BE2C (cell line): ENCODE measurements at regions not wholly inside any gene's neighbourhood (a gene's known extent, or its start where the extent isn't known, plus 50 kb on each side); places are given as distances from the start of the nearest gene placed in this dataset.

Experiments used
- DNase-seq: peaks from one replicate; pipeline ENCODE4 v3.0.0-alpha.2; 2020
- H3K27me3 ChIP-seq: fragments of 250-450 bp; sonication (Bioruptor Pico); 2 replicates; pipeline ENCODE4 v1.5.1; 2020; ENCODE audit warnings: mild to moderate bottlenecking
- H3K36me3 ChIP-seq: fragments of 250-450 bp; sonication (Bioruptor Pico); 2 replicates; pipeline ENCODE4 v1.5.1; 2020; ENCODE audit warnings: mild to moderate bottlenecking
- H3K4me1 ChIP-seq: fragments of 250-450 bp; sonication (Bioruptor Pico); 2 replicates; pipeline ENCODE4 v1.5.1; 2020
- H3K4me3 ChIP-seq: 2 replicates; pipeline ENCODE4 v1.5.1; 2011; ENCODE audit warnings: low read depth, low read length
- H3K9me3 ChIP-seq: fragments of 250-450 bp; sonication (Bioruptor Pico); 2 replicates; pipeline ENCODE4 v1.5.1; 2020
- TF ChIP-seq, protein P1 (sequence below): IDR thresholded peaks from 2 replicates; pipeline ENCODE4 v1.5.1; 2012; ENCODE audit warnings: mild to moderate bottlenecking, low read depth, low read length

DNA sequence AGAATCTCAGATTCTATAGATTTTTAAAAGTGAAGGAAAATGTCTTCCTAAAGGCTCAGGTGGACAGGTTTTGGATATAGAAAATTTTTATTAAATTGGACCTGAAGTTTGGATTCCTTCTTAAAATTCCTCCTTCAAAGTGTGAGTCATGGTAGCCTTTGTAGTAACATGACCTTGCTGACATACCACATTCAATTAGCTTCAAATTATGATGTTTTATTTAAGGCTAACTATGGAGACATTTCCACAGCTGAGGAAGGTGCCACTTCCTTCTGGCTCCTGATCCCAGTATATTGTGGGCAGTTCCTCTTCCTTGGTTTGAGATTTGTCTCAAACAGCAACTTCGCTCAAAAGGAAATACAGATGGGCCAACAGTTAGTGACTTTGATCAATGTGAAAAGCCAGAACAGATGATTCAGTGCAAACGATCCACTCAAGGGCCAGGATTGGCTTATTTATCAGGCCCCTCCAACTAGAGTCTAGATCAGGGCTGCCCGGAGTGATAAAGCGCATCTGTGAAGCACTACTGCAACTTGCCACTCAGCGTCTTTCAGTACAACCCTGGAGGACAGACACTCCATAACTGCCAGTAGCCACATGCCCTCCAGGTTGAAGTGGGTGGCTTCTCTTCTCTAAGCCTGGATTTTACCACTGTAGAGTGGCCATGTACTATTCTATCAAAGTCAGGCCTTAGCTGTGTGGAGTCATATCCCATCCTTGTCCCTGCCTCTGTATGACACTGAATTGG is 573.5 kb downstream of the KIF20B start:
- Histone ChIP-seq H3K36me3 (no peaks in the 10 kb centered on the region), H3K27me3 (no peaks in the 10 kb centered on the region), H3K9me3 (no peaks in the 10 kb centered on the region), H3K4me3 (no peak overlapping the region), H3K4me1 (no peaks in the 10 kb centered on the region)
- TF ChIP-seq, protein P1, sequence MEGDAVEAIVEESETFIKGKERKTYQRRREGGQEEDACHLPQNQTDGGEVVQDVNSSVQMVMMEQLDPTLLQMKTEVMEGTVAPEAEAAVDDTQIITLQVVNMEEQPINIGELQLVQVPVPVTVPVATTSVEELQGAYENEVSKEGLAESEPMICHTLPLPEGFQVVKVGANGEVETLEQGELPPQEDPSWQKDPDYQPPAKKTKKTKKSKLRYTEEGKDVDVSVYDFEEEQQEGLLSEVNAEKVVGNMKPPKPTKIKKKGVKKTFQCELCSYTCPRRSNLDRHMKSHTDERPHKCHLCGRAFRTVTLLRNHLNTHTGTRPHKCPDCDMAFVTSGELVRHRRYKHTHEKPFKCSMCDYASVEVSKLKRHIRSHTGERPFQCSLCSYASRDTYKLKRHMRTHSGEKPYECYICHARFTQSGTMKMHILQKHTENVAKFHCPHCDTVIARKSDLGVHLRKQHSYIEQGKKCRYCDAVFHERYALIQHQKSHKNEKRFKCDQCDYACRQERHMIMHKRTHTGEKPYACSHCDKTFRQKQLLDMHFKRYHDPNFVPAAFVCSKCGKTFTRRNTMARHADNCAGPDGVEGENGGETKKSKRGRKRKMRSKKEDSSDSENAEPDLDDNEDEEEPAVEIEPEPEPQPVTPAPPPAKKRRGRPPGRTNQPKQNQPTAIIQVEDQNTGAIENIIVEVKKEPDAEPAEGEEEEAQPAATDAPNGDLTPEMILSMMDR: no peak
- DNase-seq: no peak

DNA sequence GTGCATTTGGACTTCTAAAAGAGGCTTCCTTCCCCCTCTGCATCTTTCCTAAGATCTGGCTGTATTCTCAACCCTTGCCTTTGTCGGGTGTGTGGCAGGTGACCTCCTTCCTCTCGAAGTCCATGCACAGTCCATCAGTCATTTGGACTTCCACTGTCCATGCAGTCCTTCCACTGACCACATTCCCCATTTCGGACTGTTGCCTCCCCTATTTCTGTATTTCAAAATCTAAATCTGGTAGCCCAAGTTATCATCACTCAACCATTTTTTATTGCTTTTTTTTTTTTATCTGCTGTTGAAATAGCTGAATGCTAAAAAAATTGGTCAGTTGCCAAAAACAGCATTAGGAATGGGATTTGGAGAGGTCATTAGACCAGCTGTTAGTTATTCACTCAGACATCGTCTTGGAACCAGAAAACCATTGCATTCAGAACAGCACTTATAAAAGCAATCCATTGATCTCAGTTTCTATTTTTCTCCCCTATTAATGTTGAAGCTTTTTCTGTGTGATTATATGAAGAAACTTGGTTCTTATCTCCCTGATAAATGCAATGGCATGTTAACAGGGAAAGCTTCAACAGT is 575.6 kb downstream of the KIF20B start:
- no peak for DNase-seq
- TF ChIP-seq, protein P1: no peak
- H3K9me3 ChIP-seq: no peaks in the 10 kb centered on the region
- H3K27me3 ChIP-seq: no peaks in the 10 kb centered on the region
- H3K4me3 ChIP-seq: no peak overlapping the region
- H3K36me3 ChIP-seq: no peaks in the 10 kb centered on the region
- H3K4me1 ChIP-seq: no peaks in the 10 kb centered on the region

DNA sequence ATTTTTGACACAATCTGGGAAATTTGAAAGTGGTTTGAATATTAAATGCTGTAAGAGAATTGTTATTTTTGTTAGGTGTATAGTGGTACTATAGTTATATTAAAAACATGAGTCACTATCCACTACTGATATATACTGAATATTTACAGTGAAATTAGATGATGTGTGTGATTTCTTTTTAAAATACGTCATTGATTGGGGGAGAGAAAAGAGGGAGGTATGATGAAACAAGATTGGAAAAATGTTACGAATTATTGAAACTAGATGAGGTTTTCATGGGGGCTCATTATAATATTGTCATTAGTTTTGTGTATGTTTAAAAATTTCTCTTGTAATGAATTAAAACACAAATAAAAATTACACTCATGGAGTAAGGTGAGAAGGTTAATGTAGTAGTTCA is 571.4 kb downstream of the HTR7 start:
- H3K27me3 ChIP-seq: no peaks in the 10 kb centered on the region
- H3K4me1 ChIP-seq: no peaks in the 10 kb centered on the region
- TF ChIP-seq, protein P1: no peak
- no peak for DNase-seq
- H3K4me3 ChIP-seq: no peak overlapping the region
- no peaks in the 10 kb centered on the region for H3K9me3 ChIP-seq
- H3K36me3 ChIP-seq: no peaks in the 10 kb centered on the region

DNA sequence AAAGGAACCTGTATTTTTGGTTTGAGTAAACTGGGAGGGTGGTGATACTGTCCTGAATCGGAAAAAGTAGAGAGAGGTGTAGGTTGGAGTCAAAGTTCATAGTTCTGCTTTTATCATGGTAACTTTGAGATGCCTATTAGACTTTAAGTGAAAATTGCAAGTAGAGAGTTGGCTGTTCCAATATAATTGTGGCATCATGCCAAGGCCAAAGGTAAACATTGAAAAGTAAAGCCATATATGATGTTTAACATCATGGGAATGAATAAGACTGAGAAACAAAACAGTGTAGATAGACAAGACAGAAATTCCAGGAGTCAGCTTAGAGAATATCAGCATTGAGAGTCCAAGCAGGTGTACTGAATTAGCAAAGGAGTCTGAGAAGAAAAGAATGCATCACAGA is 570.9 kb downstream of the HTR7 start:
- H3K9me3 ChIP-seq: no peaks in the 10 kb centered on the region
- H3K27me3 ChIP-seq: no peaks in the 10 kb centered on the region
- H3K4me3 ChIP-seq: no peak overlapping the region
- no peaks in the 10 kb centered on the region for H3K36me3 ChIP-seq
- no peaks in the 10 kb centered on the region for H3K4me1 ChIP-seq
- no peak for DNase-seq
- TF ChIP-seq, protein P1: no peak

DNA sequence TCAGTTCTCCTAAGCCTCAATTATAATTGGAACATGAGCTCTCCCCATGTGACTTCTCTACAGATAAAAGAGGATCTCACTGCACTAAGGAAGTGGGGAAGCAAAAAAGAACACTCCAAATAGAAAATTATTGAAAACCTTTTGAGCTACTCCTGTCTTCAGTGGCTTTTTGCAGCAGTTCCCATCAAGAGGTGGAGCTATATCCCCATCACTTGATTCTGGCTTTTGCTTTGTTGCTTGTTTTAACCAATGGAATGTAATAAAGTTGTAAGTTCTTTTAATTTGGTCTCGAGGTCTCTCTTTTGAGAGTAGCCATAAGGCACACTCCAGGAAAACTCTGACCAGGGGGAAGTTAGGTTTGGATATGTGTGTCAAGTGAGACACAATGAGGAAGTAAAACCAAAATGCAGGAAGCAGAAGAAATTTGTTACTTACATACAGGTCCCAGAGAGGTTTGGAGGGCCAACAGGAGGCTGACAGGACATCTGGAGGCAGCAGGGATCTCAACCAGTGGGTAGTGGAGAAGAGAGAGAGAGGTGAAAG is 569.4 kb downstream of the HTR7 start:
- Histone ChIP-seq H3K36me3 (no peaks in the 10 kb centered on the region), H3K9me3 (no peaks in the 10 kb centered on the region), H3K4me1 (no peaks in the 10 kb centered on the region), H3K4me3 (no peak overlapping the region), H3K27me3 (no peaks in the 10 kb centered on the region)
- TF ChIP-seq, protein P1: no peak
- no peak for DNase-seq

DNA sequence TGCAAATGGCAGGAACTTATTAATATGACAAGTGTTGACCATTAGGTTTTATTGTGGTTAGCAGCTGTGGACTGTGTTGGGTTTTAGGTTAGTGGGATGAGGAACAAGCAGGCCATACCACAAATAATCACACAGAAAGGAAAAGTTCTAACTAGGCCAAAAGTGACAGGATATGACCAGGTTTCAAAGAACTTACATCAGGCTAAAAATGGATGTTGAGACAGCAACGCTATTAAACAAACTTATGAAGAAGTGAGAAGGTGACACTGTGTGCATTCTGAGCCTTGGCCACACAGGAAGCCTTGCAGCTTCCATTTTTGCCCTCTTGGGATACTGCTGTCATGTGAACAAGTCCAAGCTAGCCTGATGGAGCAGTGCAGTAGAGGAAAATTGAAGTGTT is 568.8 kb downstream of the HTR7 start:
- no peaks in the 10 kb centered on the region for H3K27me3 ChIP-seq
- no peak overlapping the region for H3K4me3 ChIP-seq
- DNase-seq: no peak
- no peaks in the 10 kb centered on the region for H3K36me3 ChIP-seq
- no peaks in the 10 kb centered on the region for H3K4me1 ChIP-seq
- no peaks in the 10 kb centered on the region for H3K9me3 ChIP-seq
- TF ChIP-seq, protein P1: no peak
